ENCODE measurements at regions not wholly inside any gene's neighbourhood (a gene's known extent, or its start where the extent isn't known, plus 50 kb on each side); places are given as distances from the start of the nearest gene placed in this dataset.

DNA sequence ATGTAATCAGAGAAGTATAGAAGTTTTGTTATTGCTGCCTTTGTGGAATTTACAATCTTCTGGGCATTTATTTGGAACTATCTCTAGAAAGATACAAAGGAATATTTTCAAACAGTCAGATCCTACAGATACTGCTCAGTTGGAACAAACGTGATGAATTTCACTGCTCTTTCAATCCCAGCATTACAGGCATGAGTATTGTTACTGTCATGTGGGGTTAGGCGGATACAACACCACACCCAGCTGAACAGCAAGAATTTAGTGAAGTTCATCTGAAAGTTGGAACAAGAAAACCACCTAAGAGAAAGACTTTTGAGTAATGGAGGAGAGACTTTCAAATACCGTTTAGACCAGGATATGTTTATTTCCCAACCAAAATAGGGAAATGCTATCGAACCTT, 123.3 kb upstream of the PLXNC1 start:
- DNase-seq: no peak
- no peak overlapping the region for H3K4me3 ChIP-seq (ENCODE audit: insufficient read depth, low read depth, low read length, poor library complexity, severe bottlenecking)
- H3K36me3 ChIP-seq (ENCODE audit: control insufficient read depth, insufficient read depth, low read length): no peaks in the 10 kb centered on the region
- H3K27ac ChIP-seq (ENCODE audit: insufficient read depth, low read length, poor library complexity, severe bottlenecking): no peak overlapping the region
- no peaks in the 10 kb centered on the region for H3K9me3 ChIP-seq (ENCODE audit: control insufficient read depth, low read length)
- H3K27me3 ChIP-seq (replicated peaks; ENCODE audit: control insufficient read depth, insufficient read depth, low read length, poor library complexity, severe bottlenecking): no peaks in the 10 kb centered on the region
- no peaks in the 10 kb centered on the region for H3K4me1 ChIP-seq (ENCODE audit: control insufficient read depth, insufficient read depth, low read length, poor library complexity, severe bottlenecking)

DNA sequence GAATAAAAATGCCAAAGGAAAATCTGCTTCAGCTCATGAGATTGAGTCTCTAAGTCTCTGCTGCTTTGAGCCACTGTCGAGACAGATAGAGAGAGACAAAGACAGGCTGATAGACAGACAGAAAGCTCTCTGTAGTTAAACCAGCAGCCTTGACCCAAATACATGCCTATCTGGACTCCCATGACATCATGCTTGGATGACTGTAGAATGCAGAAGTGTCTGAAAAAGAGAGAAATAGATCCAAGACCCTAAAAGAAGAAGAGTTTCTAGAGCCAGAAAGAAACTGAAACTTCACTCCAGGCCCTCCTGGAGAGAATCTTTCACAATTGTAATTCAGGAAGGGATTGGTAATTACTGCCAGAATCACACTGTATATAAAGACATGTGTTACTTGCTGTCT, 122.6 kb upstream of the PLXNC1 start:
- Histone ChIP-seq H3K4me3 (ENCODE audit: insufficient read depth, low read depth, low read length, poor library complexity, severe bottlenecking) (no peak overlapping the region), H3K9me3 (ENCODE audit: control insufficient read depth, low read length) (no peaks in the 10 kb centered on the region), H3K27ac (ENCODE audit: insufficient read depth, low read length, poor library complexity, severe bottlenecking) (no peak overlapping the region), H3K4me1 (ENCODE audit: control insufficient read depth, insufficient read depth, low read length, poor library complexity, severe bottlenecking) (peaks cover 5% of the 10 kb centered on the region), H3K27me3 (replicated peaks; ENCODE audit: control insufficient read depth, insufficient read depth, low read length, poor library complexity, severe bottlenecking) (no peaks in the 10 kb centered on the region), H3K36me3 (ENCODE audit: control insufficient read depth, insufficient read depth, low read length) (no peaks in the 10 kb centered on the region)
- DNase-seq: no peak

DNA sequence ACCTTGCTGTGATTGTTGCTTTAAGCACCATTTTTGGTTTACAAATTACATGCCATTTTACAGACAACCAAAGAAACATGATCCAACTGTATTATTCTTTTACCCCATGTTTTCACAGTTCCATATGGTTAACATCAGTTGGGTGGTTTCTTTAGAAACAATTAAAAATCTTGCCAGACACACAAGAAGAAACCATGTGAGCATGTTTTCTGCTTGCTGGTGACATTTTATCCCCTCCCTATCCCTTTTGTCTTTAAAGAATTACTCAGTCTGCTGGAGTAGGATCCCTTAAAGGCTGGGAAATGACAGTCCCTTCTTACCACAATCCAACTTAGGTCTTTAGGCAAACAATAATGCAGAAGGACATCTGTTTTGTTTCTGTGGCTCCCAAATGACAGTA, 121.8 kb upstream of the PLXNC1 start:
- Histone ChIP-seq H3K27ac (ENCODE audit: insufficient read depth, low read length, poor library complexity, severe bottlenecking) (no peak overlapping the region), H3K36me3 (ENCODE audit: control insufficient read depth, insufficient read depth, low read length) (no peaks in the 10 kb centered on the region), H3K27me3 (replicated peaks; ENCODE audit: control insufficient read depth, insufficient read depth, low read length, poor library complexity, severe bottlenecking) (no peaks in the 10 kb centered on the region), H3K4me3 (ENCODE audit: insufficient read depth, low read depth, low read length, poor library complexity, severe bottlenecking) (no peak overlapping the region), H3K9me3 (ENCODE audit: control insufficient read depth, low read length) (no peaks in the 10 kb centered on the region), H3K4me1 (ENCODE audit: control insufficient read depth, insufficient read depth, low read length, poor library complexity, severe bottlenecking) (peaks cover 14% of the 10 kb centered on the region)
- no peak for DNase-seq

DNA sequence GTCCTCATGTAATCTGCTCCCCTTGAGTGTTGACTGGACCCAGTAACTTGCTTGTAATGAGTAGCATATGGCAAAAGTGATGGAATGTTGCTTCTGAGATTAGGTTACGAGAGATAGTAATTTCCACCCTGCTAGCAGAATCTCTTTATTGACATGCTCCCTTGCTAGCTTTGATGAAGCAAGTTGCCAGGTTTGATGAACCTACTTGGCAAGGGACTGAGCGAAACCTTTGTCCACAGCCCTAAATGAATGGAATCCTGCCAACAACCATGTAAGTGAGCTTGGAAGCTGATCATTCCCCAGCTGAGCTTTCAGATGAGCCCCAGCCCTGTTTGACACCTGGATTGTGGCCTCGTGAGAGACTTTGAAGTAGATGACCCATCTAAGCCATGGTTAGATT, 120.8 kb upstream of the PLXNC1 start:
- H3K27ac ChIP-seq (ENCODE audit: insufficient read depth, low read length, poor library complexity, severe bottlenecking): no peak overlapping the region
- H3K4me1 ChIP-seq (ENCODE audit: control insufficient read depth, insufficient read depth, low read length, poor library complexity, severe bottlenecking): peaks cover 21% of the 10 kb centered on the region
- no peaks in the 10 kb centered on the region for H3K36me3 ChIP-seq (ENCODE audit: control insufficient read depth, insufficient read depth, low read length)
- DNase-seq: no peak
- no peaks in the 10 kb centered on the region for H3K9me3 ChIP-seq (ENCODE audit: control insufficient read depth, low read length)
- no peak overlapping the region for H3K4me3 ChIP-seq (ENCODE audit: insufficient read depth, low read depth, low read length, poor library complexity, severe bottlenecking)
- no peaks in the 10 kb centered on the region for H3K27me3 ChIP-seq (replicated peaks; ENCODE audit: control insufficient read depth, insufficient read depth, low read length, poor library complexity, severe bottlenecking)

DNA sequence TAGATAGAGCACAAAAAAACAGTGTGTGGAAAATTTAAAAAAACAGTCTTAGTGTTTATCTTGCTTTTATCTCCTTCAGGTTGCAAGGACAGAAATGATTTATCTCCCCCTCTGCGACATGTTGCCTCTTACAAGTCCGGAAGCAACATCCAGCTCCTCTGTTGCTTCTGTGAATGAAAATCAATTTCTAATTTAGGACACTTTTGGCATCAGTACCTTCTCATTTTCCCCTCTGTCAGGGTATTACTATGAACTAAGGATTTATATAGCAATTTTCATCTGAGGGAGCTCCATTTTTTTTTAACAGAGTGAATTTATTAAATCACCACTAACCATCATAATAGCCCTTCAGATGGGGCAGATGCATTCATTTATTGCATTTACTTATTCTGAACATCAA, 116.6 kb upstream of the PLXNC1 start:
- Histone ChIP-seq H3K27ac (ENCODE audit: insufficient read depth, low read length, poor library complexity, severe bottlenecking) (no peak overlapping the region), H3K9me3 (ENCODE audit: control insufficient read depth, low read length) (no peaks in the 10 kb centered on the region), H3K4me1 (ENCODE audit: control insufficient read depth, insufficient read depth, low read length, poor library complexity, severe bottlenecking) (peaks cover 21% of the 10 kb centered on the region), H3K36me3 (ENCODE audit: control insufficient read depth, insufficient read depth, low read length) (no peaks in the 10 kb centered on the region), H3K27me3 (replicated peaks; ENCODE audit: control insufficient read depth, insufficient read depth, low read length, poor library complexity, severe bottlenecking) (no peaks in the 10 kb centered on the region), H3K4me3 (ENCODE audit: insufficient read depth, low read depth, low read length, poor library complexity, severe bottlenecking) (no peak overlapping the region)
- no peak for DNase-seq

DNA sequence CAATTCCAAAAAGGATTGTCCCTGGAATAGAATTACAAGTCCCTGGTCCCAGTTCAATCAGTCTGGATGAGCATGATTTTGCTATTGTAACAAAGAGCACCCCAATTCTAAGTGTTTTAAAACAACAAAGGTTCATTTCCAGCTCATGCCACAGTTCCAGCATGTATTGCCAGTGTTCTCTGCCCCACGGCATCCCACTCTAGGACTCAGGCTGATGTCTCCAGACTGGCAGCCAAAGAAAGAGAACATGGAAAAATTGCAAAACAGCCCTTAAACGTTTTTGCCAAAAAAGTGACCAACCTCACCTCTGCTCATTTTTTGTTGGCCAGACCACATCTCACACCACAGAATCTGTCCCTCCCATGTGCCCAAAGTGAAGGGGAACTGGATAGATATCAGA, 116.0 kb upstream of the PLXNC1 start:
- Histone ChIP-seq H3K27me3 (replicated peaks; ENCODE audit: control insufficient read depth, insufficient read depth, low read length, poor library complexity, severe bottlenecking) (no peaks in the 10 kb centered on the region), H3K9me3 (ENCODE audit: control insufficient read depth, low read length) (no peaks in the 10 kb centered on the region), H3K27ac (ENCODE audit: insufficient read depth, low read length, poor library complexity, severe bottlenecking) (no peak overlapping the region), H3K4me1 (ENCODE audit: control insufficient read depth, insufficient read depth, low read length, poor library complexity, severe bottlenecking) (peaks cover 21% of the 10 kb centered on the region), H3K36me3 (ENCODE audit: control insufficient read depth, insufficient read depth, low read length) (no peaks in the 10 kb centered on the region), H3K4me3 (ENCODE audit: insufficient read depth, low read depth, low read length, poor library complexity, severe bottlenecking) (no peak overlapping the region)
- no peak for DNase-seq

DNA sequence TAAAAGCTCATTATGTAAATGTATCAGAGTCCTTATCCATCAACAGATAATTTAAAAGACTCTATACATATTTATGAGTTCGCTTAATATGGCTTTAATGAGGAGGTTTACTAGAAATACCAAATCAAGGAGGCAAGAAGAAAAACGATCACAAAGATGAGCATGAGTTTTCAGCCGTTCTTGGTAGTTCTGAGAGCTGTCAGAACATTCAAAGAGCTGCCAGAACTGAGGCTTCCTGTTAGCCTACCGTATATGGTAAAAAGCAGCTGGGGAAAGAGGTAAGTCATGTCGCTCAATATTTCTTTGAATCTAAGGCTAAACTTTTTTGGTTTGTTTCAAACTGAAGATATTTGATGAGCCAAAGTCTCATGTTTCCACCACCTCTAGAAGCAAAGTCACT, 115.3 kb upstream of the PLXNC1 start:
- H3K27me3 ChIP-seq (replicated peaks; ENCODE audit: control insufficient read depth, insufficient read depth, low read length, poor library complexity, severe bottlenecking): no peaks in the 10 kb centered on the region
- H3K27ac ChIP-seq (ENCODE audit: insufficient read depth, low read length, poor library complexity, severe bottlenecking): no peak overlapping the region
- no peak overlapping the region for H3K4me3 ChIP-seq (ENCODE audit: insufficient read depth, low read depth, low read length, poor library complexity, severe bottlenecking)
- no peaks in the 10 kb centered on the region for H3K9me3 ChIP-seq (ENCODE audit: control insufficient read depth, low read length)
- peaks cover 21% of the 10 kb centered on the region for H3K4me1 ChIP-seq (ENCODE audit: control insufficient read depth, insufficient read depth, low read length, poor library complexity, severe bottlenecking)
- DNase-seq: no peak
- no peaks in the 10 kb centered on the region for H3K36me3 ChIP-seq (ENCODE audit: control insufficient read depth, insufficient read depth, low read length)

DNA sequence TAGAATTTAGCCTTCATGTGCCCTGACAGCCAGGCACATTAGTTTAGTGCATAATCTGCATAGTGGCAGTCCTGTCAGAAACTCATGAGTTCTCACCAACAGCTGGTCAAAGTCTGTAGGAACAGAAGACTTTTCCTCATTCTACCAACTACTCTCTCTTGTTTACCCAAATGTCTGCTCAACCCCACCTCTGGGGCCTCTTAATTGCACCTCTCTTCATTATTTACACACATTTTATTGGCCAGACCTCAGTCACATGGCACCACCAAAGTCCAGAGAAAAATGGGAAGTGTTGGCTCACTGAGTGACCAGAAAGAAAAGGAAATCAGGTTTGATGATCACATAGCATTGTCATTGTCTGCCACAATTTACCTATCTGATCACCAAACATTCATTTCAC, 114.6 kb upstream of the PLXNC1 start:
- H3K36me3 ChIP-seq (ENCODE audit: control insufficient read depth, insufficient read depth, low read length): no peaks in the 10 kb centered on the region
- no peaks in the 10 kb centered on the region for H3K27me3 ChIP-seq (replicated peaks; ENCODE audit: control insufficient read depth, insufficient read depth, low read length, poor library complexity, severe bottlenecking)
- no peak overlapping the region for H3K4me3 ChIP-seq (ENCODE audit: insufficient read depth, low read depth, low read length, poor library complexity, severe bottlenecking)
- peaks cover 21% of the 10 kb centered on the region for H3K4me1 ChIP-seq (ENCODE audit: control insufficient read depth, insufficient read depth, low read length, poor library complexity, severe bottlenecking)
- H3K27ac ChIP-seq (ENCODE audit: insufficient read depth, low read length, poor library complexity, severe bottlenecking): no peak overlapping the region
- no peaks in the 10 kb centered on the region for H3K9me3 ChIP-seq (ENCODE audit: control insufficient read depth, low read length)
- no peak for DNase-seq

DNA sequence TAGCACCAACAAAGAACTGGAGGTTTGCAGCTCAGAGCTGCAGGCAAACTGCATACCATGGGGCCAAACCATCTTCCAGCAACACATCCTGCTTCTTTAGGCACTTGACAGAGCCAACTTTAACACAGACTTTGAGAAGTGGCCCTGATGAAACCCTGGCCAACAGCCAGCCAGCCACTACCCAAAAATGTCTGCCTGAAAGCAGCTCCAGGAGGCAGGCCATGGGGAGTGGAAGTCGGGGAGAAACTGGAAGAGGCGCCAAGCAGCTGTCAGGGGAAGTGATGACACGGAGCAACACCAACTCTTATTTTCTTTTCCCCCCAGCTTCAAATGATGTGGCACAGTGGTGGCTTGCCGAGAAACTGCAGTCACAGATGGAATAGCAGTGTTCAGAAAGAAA, 110.9 kb upstream of the PLXNC1 start:
- Histone ChIP-seq H3K9me3 (ENCODE audit: control insufficient read depth, low read length) (no peaks in the 10 kb centered on the region), H3K4me3 (ENCODE audit: insufficient read depth, low read depth, low read length, poor library complexity, severe bottlenecking) (no peak overlapping the region), H3K4me1 (ENCODE audit: control insufficient read depth, insufficient read depth, low read length, poor library complexity, severe bottlenecking) (peaks cover 1% of the 10 kb centered on the region), H3K27ac (ENCODE audit: insufficient read depth, low read length, poor library complexity, severe bottlenecking) (no peak overlapping the region), H3K27me3 (replicated peaks; ENCODE audit: control insufficient read depth, insufficient read depth, low read length, poor library complexity, severe bottlenecking) (no peaks in the 10 kb centered on the region), H3K36me3 (ENCODE audit: control insufficient read depth, insufficient read depth, low read length) (no peaks in the 10 kb centered on the region)
- DNase-seq: no peak

DNA sequence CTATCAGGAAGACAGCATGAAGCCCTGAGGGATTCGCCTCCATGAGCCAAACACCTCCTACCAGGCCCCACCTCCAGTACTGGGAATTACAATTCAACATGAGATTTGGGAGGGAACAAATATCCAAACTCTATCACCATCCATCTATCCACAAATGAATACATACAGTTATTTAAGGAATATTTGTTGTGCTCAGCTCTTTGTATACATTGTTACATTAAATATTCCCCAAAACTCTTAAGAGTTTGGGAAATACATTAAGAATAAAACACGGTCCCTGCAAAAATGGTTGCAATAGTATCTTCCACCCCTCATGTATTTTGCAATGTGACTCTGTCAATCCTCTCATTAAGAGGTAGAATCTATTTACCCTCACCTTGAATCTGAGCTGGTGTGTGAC, 109.8 kb upstream of the PLXNC1 start:
- no peak overlapping the region for H3K4me3 ChIP-seq (ENCODE audit: insufficient read depth, low read depth, low read length, poor library complexity, severe bottlenecking)
- no peak overlapping the region for H3K27ac ChIP-seq (ENCODE audit: insufficient read depth, low read length, poor library complexity, severe bottlenecking)
- no peak for DNase-seq
- H3K4me1 ChIP-seq (ENCODE audit: control insufficient read depth, insufficient read depth, low read length, poor library complexity, severe bottlenecking): no peaks in the 10 kb centered on the region
- H3K36me3 ChIP-seq (ENCODE audit: control insufficient read depth, insufficient read depth, low read length): no peaks in the 10 kb centered on the region
- no peaks in the 10 kb centered on the region for H3K27me3 ChIP-seq (replicated peaks; ENCODE audit: control insufficient read depth, insufficient read depth, low read length, poor library complexity, severe bottlenecking)
- no peaks in the 10 kb centered on the region for H3K9me3 ChIP-seq (ENCODE audit: control insufficient read depth, low read length)

All from effector memory CD4-positive, alpha-beta T cell (primary cell).